HG02981 (cell line): ENCODE measurements at regions not wholly inside any gene's neighbourhood (a gene's known extent, or its start where the extent isn't known, plus 50 kb on each side); places are given as distances from the start of the nearest gene placed in this dataset.
"Not testable (repeated sequence)": the region's sequence is repeated elsewhere in the genome, so short reads cannot be mapped to it uniquely, and the experiment has no call there.

Experiments used
- ATAC-seq: cut with Tn5 transposase; IDR thresholded peaks from one replicate; pipeline ENCODE4 v1.9.1; 2021; ENCODE audit warnings: mild to moderate bottlenecking, moderate library complexity; ENCODE audit not compliant: unreplicated experiment

GRCh38 chr16:48008011-48008525 is 147.7 kb downstream of the ABCC12 start:
- no peak for ATAC-seq

GRCh38 chr16:48004141-48004695 is 151.6 kb downstream of the ABCC12 start:
- no peak for ATAC-seq

GRCh38 chr16:48003206-48003907 is 152.4 kb downstream of the ABCC12 start:
- ATAC-seq, result no peak

GRCh38 chr16:48001324-48001895 is 154.4 kb downstream of the ABCC12 start:
- ATAC-seq, result no peak

- no peak for ATAC-seq
Observed at GRCh38 chr16:48000622-48001021, 155.2 kb downstream of the ABCC12 start.

GRCh38 chr16:47999595-47999994 is 156.2 kb downstream of the ABCC12 start:
- no peak for ATAC-seq

- ATAC-seq, result no peak
Observed at GRCh38 chr16:47995354-47995753, 160.4 kb downstream of the ABCC12 start.

- ATAC-seq, result no peak
Observed at GRCh38 chr16:47991491-47991890, 164.3 kb downstream of the ABCC12 start.

- no peak for ATAC-seq
Observed at GRCh38 chr16:47990676-47991075, 165.1 kb downstream of the ABCC12 start.

- no peak for ATAC-seq
Observed at GRCh38 chr16:47987136-47987535, 168.7 kb downstream of the ABCC12 start.

- ATAC-seq, result no peak
Observed at GRCh38 chr16:47986031-47986430, 169.8 kb downstream of the ABCC12 start.

GRCh38 chr16:47984669-47985068 is 171.1 kb downstream of the ABCC12 start:
- ATAC-seq, result no peak

GRCh38 chr16:47983999-47984580 is 171.7 kb downstream of the ABCC12 start:
- ATAC-seq, result no peak

GRCh38 chr16:47980212-47980611 is 175.6 kb downstream of the ABCC12 start:
- no peak for ATAC-seq

GRCh38 chr16:47979616-47980182 is 176.1 kb downstream of the ABCC12 start:
- ATAC-seq, result no peak

- ATAC-seq, result no peak
Observed at GRCh38 chr16:47979164-47979520, 176.7 kb downstream of the ABCC12 start.

- ATAC-seq, result no peak
Observed at GRCh38 chr16:47978491-47979163, 177.2 kb downstream of the ABCC12 start.

- no peak for ATAC-seq
Observed at GRCh38 chr16:47977802-47978201, 178.0 kb downstream of the ABCC12 start.

GRCh38 chr16:47976636-47977210 is 179.1 kb downstream of the ABCC12 start:
- no peak for ATAC-seq

GRCh38 chr16:47974971-47975370 is 180.8 kb downstream of the ABCC12 start:
- not testable (repeated sequence) for ATAC-seq

- no peak for ATAC-seq
Observed at GRCh38 chr16:47973552-47973951, 182.2 kb downstream of the ABCC12 start.
